ENCODE measurements at regions not wholly inside any gene's neighbourhood (a gene's known extent, or its start where the extent isn't known, plus 50 kb on each side); places are given as distances from the start of the nearest gene placed in this dataset.

GRCh38 chr14:100955201-100955600 lies 51.7 kb upstream of the RTL1 start:
- no peak for DNase-seq

GRCh38 chr14:100962494-100962893 lies 59.0 kb upstream of the RTL1 start:
- H3K27me3 Mint-ChIP-seq: peaks cover 30% of the 10 kb centered on the region
- no peak overlapping the region for H3K4me3 Mint-ChIP-seq
- H3K9me3 Mint-ChIP-seq: no peaks in the 10 kb centered on the region
- DNase-seq: no peak
- no peaks in the 10 kb centered on the region for H3K36me3 Mint-ChIP-seq (ENCODE audit: low read depth)
- H3K4me1 Mint-ChIP-seq (ENCODE audit: low read depth): no peaks in the 10 kb centered on the region
- H3K27ac Mint-ChIP-seq: no peak overlapping the region

More at GRCh38 chr14:100955201-100955600, 51.7 kb upstream of the RTL1 start:
- Mint-ChIP-seq H3K36me3 (ENCODE audit: low read depth) (no peaks in the 10 kb centered on the region), H3K9me3 (no peaks in the 10 kb centered on the region), H3K4me3 (no peak overlapping the region), H3K27me3 (peaks cover 26% of the 10 kb centered on the region), H3K27ac (no peak overlapping the region), H3K4me1 (ENCODE audit: low read depth) (no peaks in the 10 kb centered on the region)

- H3K27me3 Mint-ChIP-seq: peaks cover 18% of the 10 kb centered on the region
- no peaks in the 10 kb centered on the region for H3K4me1 Mint-ChIP-seq (ENCODE audit: low read depth)
- no peaks in the 10 kb centered on the region for H3K36me3 Mint-ChIP-seq (ENCODE audit: low read depth)
- H3K9me3 Mint-ChIP-seq: no peaks in the 10 kb centered on the region
- DNase-seq: no peak
- no peak overlapping the region for H3K27ac Mint-ChIP-seq
- no peak overlapping the region for H3K4me3 Mint-ChIP-seq
These were observed 61.8 kb upstream of the RTL1 start for GRCh38 chr14:100965296-100965695.

- no peaks in the 10 kb centered on the region for H3K4me1 Mint-ChIP-seq (ENCODE audit: low read depth)
These were observed 63.7 kb upstream of the RTL1 start for GRCh38 chr14:100967178-100967577.

GRCh38 chr14:100967930-100968329 lies 64.4 kb upstream of the RTL1 start:
- Mint-ChIP-seq H3K27me3 (peaks cover 16% of the 10 kb centered on the region), H3K36me3 (ENCODE audit: low read depth) (no peaks in the 10 kb centered on the region), H3K27ac (no peak overlapping the region), H3K4me3 (no peak overlapping the region), H3K4me1 (ENCODE audit: low read depth) (no peaks in the 10 kb centered on the region), H3K9me3 (no peaks in the 10 kb centered on the region)
- no peak for DNase-seq

More at GRCh38 chr14:100967178-100967577, 63.7 kb upstream of the RTL1 start:
- Mint-ChIP-seq H3K4me3 (no peak overlapping the region), H3K36me3 (ENCODE audit: low read depth) (no peaks in the 10 kb centered on the region), H3K27me3 (peaks cover 11% of the 10 kb centered on the region), H3K9me3 (no peaks in the 10 kb centered on the region), H3K27ac (no peak overlapping the region)
- no peak for DNase-seq

- no peak for DNase-seq
- Mint-ChIP-seq H3K36me3 (ENCODE audit: low read depth) (no peaks in the 10 kb centered on the region), H3K27me3 (peaks cover 13% of the 10 kb centered on the region), H3K4me1 (ENCODE audit: low read depth) (no peaks in the 10 kb centered on the region), H3K4me3 (no peak overlapping the region), H3K27ac (no peak overlapping the region), H3K9me3 (no peaks in the 10 kb centered on the region)
These were observed 68.8 kb upstream of the RTL1 start for GRCh38 chr14:100972118-100972897.

GRCh38 chr14:100975671-100976070 lies 72.1 kb upstream of the RTL1 start:
- DNase-seq: no peak
- no peaks in the 10 kb centered on the region for H3K36me3 Mint-ChIP-seq (ENCODE audit: low read depth)
- peaks cover 21% of the 10 kb centered on the region for H3K27me3 Mint-ChIP-seq
- H3K4me3 Mint-ChIP-seq: no peak overlapping the region
- no peak overlapping the region for H3K27ac Mint-ChIP-seq
- no peaks in the 10 kb centered on the region for H3K4me1 Mint-ChIP-seq (ENCODE audit: low read depth)
- no peaks in the 10 kb centered on the region for H3K9me3 Mint-ChIP-seq

- Mint-ChIP-seq H3K4me3 (no peak overlapping the region), H3K27me3 (peaks cover 24% of the 10 kb centered on the region), H3K27ac (no peak overlapping the region), H3K9me3 (no peaks in the 10 kb centered on the region), H3K4me1 (ENCODE audit: low read depth) (no peaks in the 10 kb centered on the region), H3K36me3 (ENCODE audit: low read depth) (no peaks in the 10 kb centered on the region)
- no peak for DNase-seq
These were observed 75.6 kb upstream of the RTL1 start for GRCh38 chr14:100979079-100979478.

- Mint-ChIP-seq H3K9me3 (no peaks in the 10 kb centered on the region), H3K27me3 (peaks cover 24% of the 10 kb centered on the region), H3K36me3 (ENCODE audit: low read depth) (no peaks in the 10 kb centered on the region), H3K4me3 (no peak overlapping the region), H3K4me1 (ENCODE audit: low read depth) (no peaks in the 10 kb centered on the region), H3K27ac (no peak overlapping the region)
- no peak for DNase-seq
These were observed 76.3 kb upstream of the RTL1 start for GRCh38 chr14:100979780-100980179.

- no peak for DNase-seq
- Mint-ChIP-seq H3K27me3 (peaks cover 26% of the 10 kb centered on the region), H3K27ac (no peak overlapping the region), H3K36me3 (ENCODE audit: low read depth) (no peaks in the 10 kb centered on the region), H3K9me3 (no peaks in the 10 kb centered on the region), H3K4me3 (no peak overlapping the region), H3K4me1 (ENCODE audit: low read depth) (no peaks in the 10 kb centered on the region)
These were observed 77.3 kb upstream of the RTL1 start for GRCh38 chr14:100980823-100981222.

- DNase-seq: no peak
- H3K27me3 Mint-ChIP-seq: peaks cover 27% of the 10 kb centered on the region
- H3K9me3 Mint-ChIP-seq: no peaks in the 10 kb centered on the region
- no peaks in the 10 kb centered on the region for H3K4me1 Mint-ChIP-seq (ENCODE audit: low read depth)
- no peak overlapping the region for H3K27ac Mint-ChIP-seq
- no peak overlapping the region for H3K4me3 Mint-ChIP-seq
- no peaks in the 10 kb centered on the region for H3K36me3 Mint-ChIP-seq (ENCODE audit: low read depth)
These were observed 78.3 kb upstream of the RTL1 start for GRCh38 chr14:100981809-100982208.

GRCh38 chr14:100982353-100982752 lies 78.8 kb upstream of the RTL1 start:
- Mint-ChIP-seq H3K4me1 (ENCODE audit: low read depth) (no peaks in the 10 kb centered on the region), H3K4me3 (no peak overlapping the region), H3K36me3 (ENCODE audit: low read depth) (no peaks in the 10 kb centered on the region), H3K27me3 (peaks cover 27% of the 10 kb centered on the region), H3K9me3 (no peaks in the 10 kb centered on the region), H3K27ac (no peak overlapping the region)
- no peak for DNase-seq

GRCh38 chr14:100982762-100983161 lies 79.2 kb upstream of the RTL1 start:
- peaks cover 29% of the 10 kb centered on the region for H3K27me3 Mint-ChIP-seq
- no peak overlapping the region for H3K4me3 Mint-ChIP-seq
- H3K36me3 Mint-ChIP-seq (ENCODE audit: low read depth): no peaks in the 10 kb centered on the region
- H3K9me3 Mint-ChIP-seq: no peaks in the 10 kb centered on the region
- H3K27ac Mint-ChIP-seq: no peak overlapping the region
- H3K4me1 Mint-ChIP-seq (ENCODE audit: low read depth): no peaks in the 10 kb centered on the region
- no peak for DNase-seq

- Mint-ChIP-seq H3K27ac (no peak overlapping the region), H3K4me1 (ENCODE audit: low read depth) (peaks cover 3% of the 10 kb centered on the region), H3K9me3 (no peaks in the 10 kb centered on the region), H3K36me3 (ENCODE audit: low read depth) (no peaks in the 10 kb centered on the region), H3K4me3 (no peak overlapping the region), H3K27me3 (peaks cover 27% of the 10 kb centered on the region)
- no peak for DNase-seq
These were observed 80.2 kb upstream of the RTL1 start for GRCh38 chr14:100983710-100984109.

- Mint-ChIP-seq H3K27ac (no peak overlapping the region), H3K36me3 (ENCODE audit: low read depth) (no peaks in the 10 kb centered on the region), H3K4me3 (no peak overlapping the region), H3K9me3 (no peaks in the 10 kb centered on the region), H3K4me1 (ENCODE audit: low read depth) (peaks cover 3% of the 10 kb centered on the region), H3K27me3 (peaks cover 27% of the 10 kb centered on the region)
- DNase-seq: no peak
These were observed 84.5 kb upstream of the RTL1 start for GRCh38 chr14:100988011-100988410.
